HG03442 (cell line): ENCODE measurements at regions not wholly inside any gene's neighbourhood (a gene's known extent, or its start where the extent isn't known, plus 50 kb on each side); places are given as distances from the start of the nearest gene placed in this dataset.
"Not testable (repeated sequence)": the region's sequence is repeated elsewhere in the genome, so short reads cannot be mapped to it uniquely, and the experiment has no call there.

Experiments
- ATAC-seq: cut with Tn5 transposase; IDR thresholded peaks from one replicate; pipeline ENCODE4 v1.9.1; 2021; ENCODE audit warnings: mild to moderate bottlenecking, moderate library complexity; ENCODE audit not compliant: unreplicated experiment

DNA sequence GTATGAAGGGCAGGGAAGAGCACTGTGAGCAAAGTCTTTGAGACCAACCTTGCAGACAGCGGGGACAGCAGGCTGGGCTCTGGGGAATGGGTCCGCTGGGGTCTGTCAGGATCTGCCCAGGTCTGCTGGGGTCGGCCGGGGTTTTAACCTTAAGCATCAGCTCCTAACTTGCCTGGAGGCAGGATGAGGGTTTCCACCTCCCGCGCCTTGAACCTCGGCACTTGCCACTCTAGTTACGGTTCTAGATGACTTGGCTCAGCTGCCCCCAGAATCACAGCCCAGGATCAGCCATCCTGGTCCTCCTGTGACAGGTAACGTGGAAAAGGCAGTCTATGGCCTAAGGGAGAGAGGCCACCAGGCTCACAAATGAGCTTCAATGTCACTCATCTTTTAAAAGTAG, 50.4 kb upstream of the CACUL1 start:
- no peak for ATAC-seq

- ATAC-seq = no peak
Observed at GRCh38 chr10:118807512-118808305, 52.9 kb upstream of the CACUL1 start.

DNA sequence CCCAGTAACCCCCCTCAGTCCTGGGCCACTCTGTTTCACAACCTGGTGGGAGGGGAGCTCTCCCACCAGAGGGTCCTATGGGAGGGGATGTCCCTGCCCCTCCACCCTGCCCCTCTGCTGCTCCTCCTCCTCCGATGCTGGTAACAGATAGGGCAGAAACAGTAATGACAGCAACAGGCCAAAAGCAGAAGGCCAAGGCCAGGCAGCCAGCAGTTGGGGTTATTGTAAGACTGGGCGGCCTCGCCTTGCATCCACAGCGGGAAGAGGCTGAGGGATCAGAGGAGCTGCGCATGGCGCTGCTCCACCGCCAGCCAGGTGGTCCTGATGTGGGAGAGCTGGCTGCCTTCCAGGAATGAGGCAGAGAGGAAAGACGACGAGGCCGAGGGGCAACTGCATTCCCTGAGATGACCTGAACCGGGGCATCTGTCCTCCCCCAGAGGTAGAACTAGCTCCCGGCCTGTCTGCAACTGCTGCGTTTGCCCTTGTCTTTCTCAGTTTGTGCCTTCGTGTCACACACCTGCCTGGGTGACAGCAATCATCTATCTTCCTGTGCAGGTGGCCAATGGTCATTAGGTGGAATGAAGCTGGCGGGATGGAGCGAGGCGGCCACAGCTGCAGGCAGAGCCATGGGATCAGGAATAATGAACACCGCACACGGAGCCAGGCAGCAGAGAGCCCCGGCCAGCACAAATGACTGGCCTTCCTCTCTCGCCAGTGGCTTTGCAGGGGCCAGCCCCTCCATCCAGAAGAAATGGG, 54.0 kb upstream of the CACUL1 start:
- no peak for ATAC-seq

GRCh38 chr10:118809357-118810220, 54.8 kb upstream of the CACUL1 start:
- ATAC-seq = no peak

DNA sequence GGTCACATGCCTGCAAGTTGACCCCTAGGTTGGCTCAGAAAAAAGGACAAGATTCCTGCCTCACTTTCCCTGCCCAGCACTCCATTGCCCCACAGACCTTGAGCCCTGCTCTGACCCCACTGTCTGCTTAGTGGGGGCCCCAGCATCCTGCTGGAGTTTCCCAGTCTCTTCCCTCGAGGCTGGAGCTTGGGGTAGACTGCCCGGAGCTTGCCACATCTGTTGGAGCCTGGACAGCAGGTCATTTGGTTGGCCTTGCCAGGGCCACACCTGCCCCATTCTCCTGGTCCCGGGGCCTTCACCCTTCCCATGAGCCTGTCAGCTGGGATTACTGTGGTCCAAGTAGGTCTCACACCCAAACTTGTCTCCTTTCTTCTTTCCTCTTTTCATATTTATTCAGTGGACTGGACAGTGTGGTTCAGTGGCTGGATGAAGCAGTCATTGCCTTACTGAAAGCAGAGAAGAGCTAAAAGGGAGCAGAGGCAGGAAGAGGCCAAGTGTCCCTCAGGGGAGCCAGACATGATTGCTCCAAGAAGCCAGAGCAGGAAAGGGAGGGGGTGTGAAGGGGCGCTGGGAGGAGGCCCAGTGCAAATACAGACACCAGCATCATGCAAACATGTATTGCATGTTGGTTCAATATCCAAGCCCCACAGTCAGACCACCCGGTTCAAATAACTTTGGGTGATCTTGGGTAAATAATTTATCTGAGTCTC, 56.2 kb upstream of the CACUL1 start:
- no peak for ATAC-seq

GRCh38 chr10:118811675-118812392, 57.1 kb upstream of the CACUL1 start:
- ATAC-seq = no peak

GRCh38 chr10:118812393-118812740, 57.6 kb upstream of the CACUL1 start:
- no peak for ATAC-seq

DNA sequence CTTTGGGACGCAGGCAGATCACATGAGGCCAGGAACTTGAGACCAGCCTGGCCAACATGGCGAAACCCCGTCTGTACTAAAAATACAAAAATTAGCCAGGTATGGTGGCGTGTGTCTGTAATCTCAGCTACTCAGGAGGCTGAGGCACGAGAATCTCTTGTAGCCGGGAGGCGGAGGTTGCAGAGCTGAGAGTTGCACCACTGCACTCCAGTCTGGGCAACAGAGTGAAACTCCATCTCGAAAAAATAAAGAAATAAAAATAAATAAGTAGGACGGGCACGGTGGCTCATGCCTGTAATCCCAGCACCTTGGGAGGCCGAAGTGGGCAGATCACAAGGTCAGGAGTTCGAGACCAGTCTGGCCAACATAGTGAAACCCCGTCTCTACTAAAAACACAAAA, 58.2 kb upstream of the CACUL1 start:
- ATAC-seq = not testable (repeated sequence)

- no peak for ATAC-seq
Observed at GRCh38 chr10:118816471-118817168, 61.9 kb upstream of the CACUL1 start.

DNA sequence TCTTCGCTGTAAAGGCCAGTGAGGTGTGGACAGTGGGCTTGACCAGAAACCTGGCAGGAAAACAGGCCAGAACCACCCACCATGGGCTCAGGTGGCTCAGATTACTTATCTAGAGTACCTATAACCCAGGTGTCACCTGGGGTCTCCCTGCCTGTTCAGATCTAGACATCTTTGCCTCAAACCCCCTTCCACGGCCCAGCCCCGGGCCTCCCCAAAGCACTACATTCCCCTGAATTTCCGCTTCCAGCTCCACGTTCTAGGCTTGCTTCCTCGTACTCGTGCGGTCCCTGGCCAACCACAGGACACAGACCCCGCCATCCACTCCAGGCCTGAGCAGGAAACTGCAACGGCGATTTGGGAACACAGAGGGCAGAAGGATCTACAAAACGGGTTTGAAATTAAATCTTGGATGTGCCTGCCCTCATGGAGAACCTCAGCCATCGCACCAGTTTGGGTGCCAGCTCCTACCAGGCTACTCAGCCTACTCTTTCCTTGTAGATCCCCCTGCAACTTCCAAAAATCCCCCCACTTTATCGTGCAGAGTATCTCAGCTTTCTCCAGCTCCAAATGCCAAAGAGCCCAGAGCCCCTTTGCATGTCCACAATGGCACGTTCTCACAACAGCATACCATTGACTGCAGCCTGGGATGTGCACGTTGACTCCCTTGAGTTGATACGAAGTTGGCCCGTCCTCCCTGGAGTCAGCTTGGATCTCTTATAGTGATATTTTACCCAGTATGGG, 62.7 kb upstream of the CACUL1 start:
- no peak for ATAC-seq

DNA sequence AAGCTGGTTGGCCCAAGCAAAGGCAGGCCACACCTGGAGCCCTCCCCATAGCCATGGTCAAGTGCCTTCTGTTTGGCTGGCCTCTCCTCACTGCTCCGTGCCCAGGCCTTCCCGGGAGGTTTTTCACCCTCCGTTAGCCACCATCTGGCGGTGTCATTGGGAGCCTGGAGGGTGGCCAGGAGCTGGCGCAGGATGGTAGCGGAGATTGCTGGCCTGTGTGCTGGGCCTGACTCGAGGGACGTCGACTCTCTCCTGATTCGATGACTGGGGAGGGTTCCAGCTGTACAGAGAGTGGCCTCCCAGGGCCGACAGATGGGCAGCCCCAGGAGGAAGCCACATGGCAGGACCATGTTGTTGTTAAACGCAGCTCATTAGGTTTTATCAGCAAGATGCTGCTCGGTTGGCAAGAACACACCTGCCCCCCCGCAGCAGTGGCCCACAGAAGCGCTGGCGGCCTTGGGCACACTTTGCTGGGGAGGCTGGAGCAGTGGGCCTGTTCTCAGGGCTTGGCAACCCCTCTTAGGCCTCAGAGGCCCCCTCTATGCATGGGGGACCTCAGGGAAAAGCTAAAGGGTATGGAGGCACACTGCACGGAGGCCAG, 64.0 kb upstream of the CACUL1 start:
- ATAC-seq = no peak

GRCh38 chr10:118820326-118821116, 65.8 kb upstream of the CACUL1 start:
- no peak for ATAC-seq

DNA sequence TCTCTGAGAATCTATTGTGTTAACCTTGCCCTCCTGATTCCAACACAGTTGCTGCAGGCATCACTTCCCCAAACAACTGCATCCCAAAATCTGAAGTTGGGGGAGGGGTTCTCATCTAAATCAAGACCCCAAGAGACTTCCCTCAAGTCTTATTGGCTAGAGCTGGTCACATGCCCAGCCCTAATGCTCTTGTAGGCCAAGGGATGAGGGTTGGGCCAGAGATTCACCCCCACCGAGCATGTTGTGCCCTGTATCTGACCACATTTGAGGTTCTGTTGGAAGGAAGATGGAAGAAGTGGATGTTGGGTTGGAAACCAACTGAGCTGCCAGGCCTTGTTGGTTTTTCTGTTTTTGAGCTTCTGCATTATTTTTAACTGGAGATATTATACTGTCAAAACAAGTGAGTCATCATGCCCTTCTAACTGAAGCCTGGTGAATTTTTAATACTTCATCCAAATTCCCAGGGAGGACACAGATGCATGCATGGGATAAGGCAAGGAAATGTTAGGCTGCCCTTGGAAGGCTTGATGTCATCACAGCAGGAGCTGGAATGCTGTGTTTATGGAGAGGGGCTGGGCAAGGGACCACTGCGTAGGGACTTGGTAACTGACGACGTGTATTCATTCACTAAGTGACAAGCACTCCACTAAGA, 68.6 kb upstream of the CACUL1 start:
- ATAC-seq = no peak

GRCh38 chr10:118827053-118827452, 72.3 kb upstream of the CACUL1 start:
- no peak for ATAC-seq

DNA sequence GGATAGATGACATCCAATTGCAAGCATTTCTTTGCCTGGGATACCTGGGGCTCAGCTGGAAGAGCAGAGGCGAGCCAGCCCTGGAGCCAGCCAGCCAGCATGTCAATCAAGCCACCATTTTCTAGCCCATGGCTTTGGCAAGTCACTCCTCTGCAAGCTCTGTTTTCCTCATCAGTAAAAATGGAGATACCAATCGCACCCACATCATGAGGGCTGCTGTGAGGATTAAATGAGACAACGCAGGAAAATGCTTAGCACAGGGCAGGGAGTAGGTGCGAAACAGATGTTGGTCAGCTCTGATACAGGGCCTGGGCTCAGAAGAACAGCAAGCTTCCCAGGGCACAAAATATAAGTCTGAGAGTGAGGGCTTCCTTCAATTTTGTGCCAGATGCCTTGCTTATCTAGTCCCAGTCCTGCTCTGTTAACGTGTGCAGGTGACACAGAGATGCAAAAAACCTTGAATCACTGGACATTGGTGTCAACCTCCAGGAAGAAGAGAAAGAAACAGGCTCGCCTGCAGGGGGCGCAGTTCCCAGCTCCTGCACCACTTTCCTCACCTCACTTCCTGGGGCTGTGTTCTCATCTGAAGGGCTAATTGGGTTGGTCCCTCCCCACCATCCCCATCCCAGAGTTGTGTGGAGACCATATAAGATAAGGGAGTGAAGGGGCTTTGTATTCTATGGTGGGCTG, 72.8 kb upstream of the CACUL1 start:
- no peak for ATAC-seq

GRCh38 chr10:118832241-118832651, 77.5 kb upstream of the CACUL1 start:
- ATAC-seq = no peak

DNA sequence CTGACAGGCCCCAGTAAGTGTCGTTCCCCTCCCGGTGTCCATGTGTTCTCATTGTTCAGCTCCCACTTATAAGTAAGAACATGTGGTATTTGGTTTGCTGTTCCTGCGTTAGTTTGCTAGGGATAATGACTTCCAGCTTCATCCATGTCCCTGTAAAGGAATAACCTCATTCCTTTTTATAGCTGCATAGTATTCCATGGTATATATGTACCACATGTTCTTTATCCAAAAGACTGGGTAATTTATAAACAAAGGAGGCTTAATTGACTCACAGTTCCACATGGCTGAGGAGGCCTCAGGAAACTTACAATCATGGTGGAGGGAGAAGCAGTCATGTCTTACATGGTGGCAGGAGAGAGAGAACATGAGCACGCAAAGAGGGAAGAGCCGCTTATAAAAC, 79.6 kb upstream of the CACUL1 start:
- not testable (repeated sequence) for ATAC-seq
